PFSK-1 (cell line): ENCODE measurements at regions not wholly inside any gene's neighbourhood (a gene's known extent, or its start where the extent isn't known, plus 50 kb on each side); places are given as distances from the start of the nearest gene placed in this dataset.

Experiments used
- FOXP2 ChIP-seq: optimal IDR thresholded peaks from 2 replicates; pipeline ENCODE3; 2011; ENCODE audit warnings: borderline replicate concordance, control low read depth, inconsistent platforms; ENCODE audit not compliant: insufficient read depth; ENCODE audit errors: extremely low read length, extremely low read depth
- POLR2AphosphoS5 ChIP-seq: IDR thresholded peaks from 2 replicates; pipeline ENCODE4 v1.6.1; 2012; ENCODE audit warnings: low read depth, mild to moderate bottlenecking, control low read depth, low read length, moderate library complexity
- SIN3A ChIP-seq: IDR thresholded peaks from 2 replicates; pipeline ENCODE4 v1.6.1; 2012; ENCODE audit warnings: mild to moderate bottlenecking, low read length, moderate library complexity, borderline replicate concordance; ENCODE audit not compliant: insufficient read depth
- TAF1 ChIP-seq: IDR thresholded peaks from 2 replicates; pipeline ENCODE4 v1.6.1; 2012; ENCODE audit warnings: low read length, control low read depth, borderline replicate concordance; ENCODE audit not compliant: insufficient read depth
- TF ChIP-seq, protein P1 (sequence below), 2 experiments: IDR thresholded peaks; 2 replicates each; pipeline versions ENCODE4 v1.6.1 to v1.8.0; 2011 to 2012; ENCODE audit warnings: low read depth in 2 of 2, low read length in 2 of 2, control low read depth in 1 of 2, inconsistent platforms in 1 of 2, mild to moderate bottlenecking in 1 of 2, moderate library complexity in 1 of 2; ENCODE audit not compliant: insufficient read depth in 1 of 2

GRCh38 chr7:16044645-16045044, 358.2 kb upstream of the MEOX2 start:
- TF ChIP-seq POLR2AphosphoS5 = no peak
- no peak for TF ChIP-seq FOXP2
- TF ChIP-seq SIN3A = no peak
- TF ChIP-seq TAF1 = no peak
- TF ChIP-seq, protein P1, sequence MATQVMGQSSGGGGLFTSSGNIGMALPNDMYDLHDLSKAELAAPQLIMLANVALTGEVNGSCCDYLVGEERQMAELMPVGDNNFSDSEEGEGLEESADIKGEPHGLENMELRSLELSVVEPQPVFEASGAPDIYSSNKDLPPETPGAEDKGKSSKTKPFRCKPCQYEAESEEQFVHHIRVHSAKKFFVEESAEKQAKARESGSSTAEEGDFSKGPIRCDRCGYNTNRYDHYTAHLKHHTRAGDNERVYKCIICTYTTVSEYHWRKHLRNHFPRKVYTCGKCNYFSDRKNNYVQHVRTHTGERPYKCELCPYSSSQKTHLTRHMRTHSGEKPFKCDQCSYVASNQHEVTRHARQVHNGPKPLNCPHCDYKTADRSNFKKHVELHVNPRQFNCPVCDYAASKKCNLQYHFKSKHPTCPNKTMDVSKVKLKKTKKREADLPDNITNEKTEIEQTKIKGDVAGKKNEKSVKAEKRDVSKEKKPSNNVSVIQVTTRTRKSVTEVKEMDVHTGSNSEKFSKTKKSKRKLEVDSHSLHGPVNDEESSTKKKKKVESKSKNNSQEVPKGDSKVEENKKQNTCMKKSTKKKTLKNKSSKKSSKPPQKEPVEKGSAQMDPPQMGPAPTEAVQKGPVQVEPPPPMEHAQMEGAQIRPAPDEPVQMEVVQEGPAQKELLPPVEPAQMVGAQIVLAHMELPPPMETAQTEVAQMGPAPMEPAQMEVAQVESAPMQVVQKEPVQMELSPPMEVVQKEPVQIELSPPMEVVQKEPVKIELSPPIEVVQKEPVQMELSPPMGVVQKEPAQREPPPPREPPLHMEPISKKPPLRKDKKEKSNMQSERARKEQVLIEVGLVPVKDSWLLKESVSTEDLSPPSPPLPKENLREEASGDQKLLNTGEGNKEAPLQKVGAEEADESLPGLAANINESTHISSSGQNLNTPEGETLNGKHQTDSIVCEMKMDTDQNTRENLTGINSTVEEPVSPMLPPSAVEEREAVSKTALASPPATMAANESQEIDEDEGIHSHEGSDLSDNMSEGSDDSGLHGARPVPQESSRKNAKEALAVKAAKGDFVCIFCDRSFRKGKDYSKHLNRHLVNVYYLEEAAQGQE (IDR thresholded peaks at IDR 0.05; ENCODE audit: insufficient read depth in 1 of 2, low read depth in 2 of 2, low read length in 2 of 2) = no peak

DNA sequence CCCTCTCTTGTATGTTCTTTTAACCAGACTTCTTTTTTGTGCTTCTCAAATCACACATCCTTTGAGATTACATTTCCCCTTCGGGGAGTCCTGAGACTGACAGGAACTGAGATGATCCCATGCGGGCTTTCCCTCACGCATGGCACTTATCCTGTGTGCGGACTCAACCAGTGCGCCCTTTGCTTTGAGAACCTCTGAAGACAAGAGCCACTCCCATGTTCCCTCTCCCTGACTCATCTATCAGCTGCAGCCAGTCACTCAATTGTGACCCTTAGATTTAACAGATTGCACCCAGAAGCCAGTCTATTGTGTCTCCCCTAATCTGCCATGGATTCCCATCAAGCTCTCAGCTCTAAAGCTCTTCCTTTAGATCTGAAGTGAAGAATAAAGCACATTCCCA, 353.9 kb upstream of the MEOX2 start:
- no peak for TF ChIP-seq SIN3A
- TF ChIP-seq, protein P1 (IDR thresholded peaks at IDR 0.05; ENCODE audit: insufficient read depth in 1 of 2, low read depth in 2 of 2, low read length in 2 of 2) = no peak
- TF ChIP-seq POLR2AphosphoS5 = no peak
- no peak for TF ChIP-seq FOXP2
- no peak for TF ChIP-seq TAF1

- TF ChIP-seq SIN3A (no peak), FOXP2 (no peak), TAF1 (no peak), POLR2AphosphoS5 (no peak)
- TF ChIP-seq, protein P1 (IDR thresholded peaks at IDR 0.05; ENCODE audit: insufficient read depth in 1 of 2, low read depth in 2 of 2, low read length in 2 of 2) = no peak
These were observed 352.4 kb upstream of the MEOX2 start for GRCh38 chr7:16038906-16039305.

DNA sequence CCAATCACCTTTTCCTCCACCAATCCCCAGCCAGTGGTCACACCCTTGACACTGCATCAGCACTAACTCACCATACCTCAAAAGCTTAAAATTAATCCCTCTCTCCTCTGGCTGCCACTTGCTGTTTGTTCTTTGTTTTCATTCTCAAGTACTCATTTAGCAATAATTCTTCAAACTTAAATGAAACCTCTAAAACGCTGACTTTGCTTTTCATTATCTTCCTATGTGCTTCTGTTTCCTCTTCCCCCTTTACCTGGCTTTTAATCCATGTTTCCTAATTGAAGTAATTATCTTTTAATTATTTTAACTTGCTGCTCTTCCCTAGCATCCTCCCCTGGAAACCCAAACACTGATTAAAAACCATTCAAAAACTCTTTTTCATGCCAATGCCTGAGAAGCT, 348.9 kb upstream of the MEOX2 start:
- TF ChIP-seq FOXP2 (no peak), SIN3A (no peak), TAF1 (no peak), POLR2AphosphoS5 (no peak)
- TF ChIP-seq, protein P1 (IDR thresholded peaks at IDR 0.05; ENCODE audit: insufficient read depth in 1 of 2, low read depth in 2 of 2, low read length in 2 of 2) = no peak

- TF ChIP-seq, protein P1 (IDR thresholded peaks at IDR 0.05; ENCODE audit: insufficient read depth in 1 of 2, low read depth in 2 of 2, low read length in 2 of 2) = no peak
- TF ChIP-seq POLR2AphosphoS5 = no peak
- no peak for TF ChIP-seq FOXP2
- no peak for TF ChIP-seq SIN3A
- TF ChIP-seq TAF1 = no peak
These were observed 348.4 kb upstream of the MEOX2 start for GRCh38 chr7:16034866-16035265.
